GM21619 (cell line): ENCODE measurements at regions not wholly inside any gene's neighbourhood (a gene's known extent, or its start where the extent isn't known, plus 50 kb on each side); places are given as distances from the start of the nearest gene placed in this dataset.

ENCODE experiments used
- ATAC-seq: cut with Tn5 transposase; IDR thresholded peaks from one replicate; pipeline ENCODE4 v1.9.1; 2021; ENCODE audit not compliant: unreplicated experiment

GRCh38 chr6:105779110-105779509 is 307.0 kb upstream of the PRDM1 start:
- ATAC-seq, result no peak

GRCh38 chr6:105775095-105775494 is 311.0 kb upstream of the PRDM1 start:
- no peak for ATAC-seq

GRCh38 chr6:105774247-105774646 is 311.9 kb upstream of the PRDM1 start:
- peak; percentile 97 for ATAC-seq

- no peak for ATAC-seq
Observed at GRCh38 chr6:105771313-105771970, 314.7 kb upstream of the PRDM1 start.

- ATAC-seq, result no peak
Observed at GRCh38 chr6:105769987-105770386, 316.1 kb upstream of the PRDM1 start.

GRCh38 chr6:105769197-105769596 is 316.9 kb upstream of the PRDM1 start:
- ATAC-seq, result no peak

- ATAC-seq, result no peak
Observed at GRCh38 chr6:105767541-105767940, 318.6 kb upstream of the PRDM1 start.

GRCh38 chr6:105765239-105765638 is 320.9 kb upstream of the PRDM1 start:
- no peak for ATAC-seq

- ATAC-seq, result no peak
Observed at GRCh38 chr6:105764315-105764714, 321.8 kb upstream of the PRDM1 start.

- ATAC-seq, result no peak
Observed at GRCh38 chr6:105763866-105764265, 322.3 kb upstream of the PRDM1 start.

GRCh38 chr6:105760746-105761145 is 325.4 kb upstream of the PRDM1 start:
- no peak for ATAC-seq

GRCh38 chr6:105759946-105760345 is 326.2 kb upstream of the PRDM1 start:
- ATAC-seq, result no peak

- ATAC-seq, result no peak
Observed at GRCh38 chr6:105759015-105759414, 327.1 kb upstream of the PRDM1 start.

GRCh38 chr6:105757512-105758200 is 328.5 kb upstream of the PRDM1 start:
- peak; percentile 96 for ATAC-seq

GRCh38 chr6:105755885-105756284 is 330.3 kb upstream of the PRDM1 start:
- no peak for ATAC-seq

- no peak for ATAC-seq
Observed at GRCh38 chr6:105753620-105754211, 332.4 kb upstream of the PRDM1 start.

GRCh38 chr6:105753207-105753606 is 332.9 kb upstream of the PRDM1 start:
- ATAC-seq, result no peak

- ATAC-seq, result no peak
Observed at GRCh38 chr6:105750089-105750488, 336.0 kb upstream of the PRDM1 start.

- ATAC-seq, result no peak
Observed at GRCh38 chr6:105748737-105749161, 337.4 kb upstream of the PRDM1 start.

GRCh38 chr6:105747823-105748405 is 338.2 kb upstream of the PRDM1 start:
- no peak for ATAC-seq

GRCh38 chr6:105746509-105746908 is 339.6 kb upstream of the PRDM1 start:
- ATAC-seq, result no peak

- ATAC-seq, result no peak
Observed at GRCh38 chr6:105746130-105746505, 340.0 kb upstream of the PRDM1 start.
